HEK293 (cell line): ENCODE measurements at regions not wholly inside any gene's neighbourhood (a gene's known extent, or its start where the extent isn't known, plus 50 kb on each side); places are given as distances from the start of the nearest gene placed in this dataset.

ENCODE experiments used
- BCL11A ChIP-seq: fragments of 450-650 bp; formaldehyde crosslinking; IDR thresholded peaks from 2 replicates; pipeline ENCODE4 v1.5.1; 2016; ENCODE audit warnings: low read depth, missing biosample characterization, missing genetic modification characterization
- YY1 ChIP-seq: fragments of 450-650 bp; formaldehyde crosslinking; IDR thresholded peaks from 2 replicates; pipeline ENCODE4 v1.5.1; 2018; ENCODE audit warnings: missing biosample characterization, missing genetic modification characterization

GRCh38 chr4:156190615-156191014 is 236.9 kb upstream of the CTSO start:
- TF ChIP-seq BCL11A (tag by site-specific recombination) = no peak
- no peak for TF ChIP-seq YY1 (tag by site-specific recombination)
